ENCODE measurements at regions not wholly inside any gene's neighbourhood (a gene's known extent, or its start where the extent isn't known, plus 50 kb on each side); places are given as distances from the start of the nearest gene placed in this dataset.

DNA sequence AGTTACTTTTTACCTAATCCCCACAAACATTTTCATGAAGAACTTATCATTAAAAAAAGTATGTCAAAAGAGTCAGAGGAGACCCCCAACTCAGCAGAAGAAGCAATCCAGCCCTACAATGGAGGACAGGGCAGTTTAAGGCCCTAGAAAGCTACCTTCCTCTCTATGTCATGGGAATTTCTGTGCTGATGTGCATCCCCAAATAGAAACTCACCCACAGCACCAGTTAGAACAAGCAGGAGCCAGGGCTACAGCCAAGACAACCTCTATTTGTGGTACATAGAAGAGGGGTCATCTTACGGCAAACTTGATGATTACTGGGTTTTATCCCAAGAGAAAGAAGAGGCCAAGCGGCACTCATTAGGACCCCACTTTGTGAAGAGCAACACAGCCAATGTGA lies 160.9 kb upstream of the CCDC150 start:
- no peaks in the 10 kb centered on the region for H3K4me1 ChIP-seq
- no peak for DNase-seq
- no peaks in the 10 kb centered on the region for H3K36me3 ChIP-seq
- no peaks in the 10 kb centered on the region for H3K9me3 ChIP-seq
- peaks cover 0 to 9% (median 0%) of the 10 kb centered on the region in 3 donors for H3K27me3 ChIP-seq
- TF ChIP-seq POLR2A (IDR thresholded peaks at IDR 0.05): no peak
- TF ChIP-seq POLR2AphosphoS5 (IDR thresholded peaks at IDR 0.05): no peak
- 93 to 100% (median 97%) methylated on average over 2 of the region's 2 CpGs for WGBS, 5 donors
- H3K4me3 ChIP-seq: no peak overlapping the region
- no peak overlapping the region for H3K27ac ChIP-seq
- intact Hi-C loops (cut with DNase I; ENCODE audit: low total_unique reads): no loop called here

DNA sequence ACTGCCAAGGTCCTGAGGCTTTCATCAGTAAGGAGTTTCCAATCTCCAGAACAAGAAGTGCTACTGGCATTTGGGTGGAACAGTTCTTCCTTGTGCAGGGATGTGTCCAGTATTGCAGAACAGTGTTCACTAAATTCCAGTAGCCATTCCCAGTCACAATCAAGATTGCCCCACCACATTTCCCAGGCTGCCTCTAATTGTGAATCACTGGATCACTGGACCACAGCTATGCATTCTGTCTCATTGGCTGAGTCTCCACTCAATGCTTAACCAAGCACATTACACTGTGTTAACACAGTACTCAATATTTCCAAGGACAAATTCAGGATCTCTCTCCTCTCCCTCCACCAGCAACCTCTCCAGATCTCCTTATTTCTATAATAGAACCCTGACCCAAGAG lies 160.2 kb upstream of the CCDC150 start:
- no peak overlapping the region for H3K4me3 ChIP-seq
- no peak overlapping the region for H3K27ac ChIP-seq
- peaks cover 0 to 9% (median 0%) of the 10 kb centered on the region in 3 donors for H3K27me3 ChIP-seq
- no peaks in the 10 kb centered on the region for H3K4me1 ChIP-seq
- no peaks in the 10 kb centered on the region for H3K9me3 ChIP-seq
- intact Hi-C loops (cut with DNase I; ENCODE audit: low total_unique reads): no loop called here
- DNase-seq: no peak
- H3K36me3 ChIP-seq: no peaks in the 10 kb centered on the region
- no peak for TF ChIP-seq EP300 (IDR thresholded peaks at IDR 0.05)
- TF ChIP-seq POLR2AphosphoS5 (IDR thresholded peaks at IDR 0.05): no peak
- no peak for TF ChIP-seq POLR2A (IDR thresholded peaks at IDR 0.05)
- TF ChIP-seq, protein P1, sequence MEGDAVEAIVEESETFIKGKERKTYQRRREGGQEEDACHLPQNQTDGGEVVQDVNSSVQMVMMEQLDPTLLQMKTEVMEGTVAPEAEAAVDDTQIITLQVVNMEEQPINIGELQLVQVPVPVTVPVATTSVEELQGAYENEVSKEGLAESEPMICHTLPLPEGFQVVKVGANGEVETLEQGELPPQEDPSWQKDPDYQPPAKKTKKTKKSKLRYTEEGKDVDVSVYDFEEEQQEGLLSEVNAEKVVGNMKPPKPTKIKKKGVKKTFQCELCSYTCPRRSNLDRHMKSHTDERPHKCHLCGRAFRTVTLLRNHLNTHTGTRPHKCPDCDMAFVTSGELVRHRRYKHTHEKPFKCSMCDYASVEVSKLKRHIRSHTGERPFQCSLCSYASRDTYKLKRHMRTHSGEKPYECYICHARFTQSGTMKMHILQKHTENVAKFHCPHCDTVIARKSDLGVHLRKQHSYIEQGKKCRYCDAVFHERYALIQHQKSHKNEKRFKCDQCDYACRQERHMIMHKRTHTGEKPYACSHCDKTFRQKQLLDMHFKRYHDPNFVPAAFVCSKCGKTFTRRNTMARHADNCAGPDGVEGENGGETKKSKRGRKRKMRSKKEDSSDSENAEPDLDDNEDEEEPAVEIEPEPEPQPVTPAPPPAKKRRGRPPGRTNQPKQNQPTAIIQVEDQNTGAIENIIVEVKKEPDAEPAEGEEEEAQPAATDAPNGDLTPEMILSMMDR (IDR thresholded peaks at IDR 0.05): no peak

DNA sequence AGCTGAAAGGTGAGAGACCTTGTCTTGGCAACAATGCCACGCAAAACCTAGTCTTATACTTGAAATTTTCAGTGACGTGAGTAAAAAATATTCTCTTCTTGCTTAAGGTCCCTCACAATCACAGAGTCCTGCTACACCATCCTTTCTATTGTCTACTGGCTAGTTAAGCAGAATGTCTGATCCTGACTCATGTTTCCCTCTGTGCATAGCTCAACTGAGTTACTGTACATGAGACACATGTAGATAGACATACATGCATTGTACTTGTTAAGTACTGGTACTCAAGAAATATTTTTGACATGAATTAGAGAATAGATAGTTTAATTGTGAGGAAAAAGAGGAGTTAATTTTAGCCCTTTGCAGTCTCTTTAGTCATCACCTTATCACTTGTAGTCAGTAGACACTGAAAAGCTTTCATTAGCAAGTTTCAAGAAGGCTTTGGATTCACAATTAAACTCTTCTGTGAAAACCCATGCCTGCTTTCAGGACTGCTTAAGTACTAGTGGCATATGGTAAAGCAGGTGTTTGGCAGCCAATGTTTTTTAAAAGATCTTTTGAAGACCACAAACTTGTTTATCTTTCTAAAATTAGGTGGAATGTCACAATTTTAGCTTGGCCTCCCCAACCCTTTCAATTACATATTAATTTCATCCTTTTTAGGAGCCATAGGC lies 158.7 kb upstream of the CCDC150 start:
- Histone ChIP-seq H3K4me1 (no peaks in the 10 kb centered on the region), H3K4me3 (no peak overlapping the region), H3K27me3 (peaks cover 0 to 9% (median 0%) of the 10 kb centered on the region in 3 donors), H3K36me3 (no peaks in the 10 kb centered on the region), H3K9me3 (no peaks in the 10 kb centered on the region), H3K27ac (no peak overlapping the region)
- DNase-seq: no peak
- no peak for TF ChIP-seq EP300 (IDR thresholded peaks at IDR 0.05)
- TF ChIP-seq, protein P1 (IDR thresholded peaks at IDR 0.05): no peak
- no peak for TF ChIP-seq POLR2A (IDR thresholded peaks at IDR 0.05)
- TF ChIP-seq POLR2AphosphoS5 (IDR thresholded peaks at IDR 0.05): no peak
- 87 to 98% (median 92%) methylated on average over 2 of the region's 2 CpGs for WGBS, 5 donors
- intact Hi-C loops (cut with DNase I; ENCODE audit: low total_unique reads): no loop called here

DNA sequence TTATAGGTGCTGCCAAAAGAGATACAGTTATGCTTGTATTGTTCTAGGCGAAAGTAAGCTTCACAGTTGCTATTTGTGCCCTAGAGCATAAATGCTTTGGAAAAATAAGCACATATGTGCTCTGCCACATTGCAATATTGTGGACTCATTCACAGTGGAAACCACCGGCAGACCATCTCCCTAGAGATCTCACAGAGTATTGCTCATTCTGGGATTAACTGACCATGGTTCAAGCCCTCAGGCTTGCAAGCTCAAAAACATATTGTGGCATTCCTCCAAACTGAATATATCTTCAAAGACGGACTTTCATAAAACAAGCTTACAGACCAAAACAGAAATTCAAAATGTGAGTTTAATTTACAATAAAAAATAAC lies 158.2 kb upstream of the CCDC150 start:
- no peaks in the 10 kb centered on the region for H3K4me1 ChIP-seq
- no peaks in the 10 kb centered on the region for H3K9me3 ChIP-seq
- no peak overlapping the region for H3K27ac ChIP-seq
- no peak overlapping the region for H3K4me3 ChIP-seq
- WGBS, 5 donors: 68 to 85% (median 71%) methylated on average over 3 of the region's 3 CpGs
- TF ChIP-seq POLR2A (IDR thresholded peaks at IDR 0.05) (no peak), POLR2AphosphoS5 (IDR thresholded peaks at IDR 0.05) (no peak), EP300 (IDR thresholded peaks at IDR 0.05) (no peak)
- TF ChIP-seq, protein P1 (IDR thresholded peaks at IDR 0.05): no peak
- H3K36me3 ChIP-seq: no peaks in the 10 kb centered on the region
- intact Hi-C loops (cut with DNase I; ENCODE audit: low total_unique reads): no loop called here
- DNase-seq: peak in 1 of 2 donors; percentile 23
- peaks cover 0 to 9% (median 0%) of the 10 kb centered on the region in 3 donors for H3K27me3 ChIP-seq

All from stomach (tissue), 8 donors.